Gastroesophageal sphincter (tissue), 4 donors: ENCODE measurements at regions not wholly inside any gene's neighbourhood (a gene's known extent, or its start where the extent isn't known, plus 50 kb on each side); places are given as distances from the start of the nearest gene placed in this dataset.

Experiments used
- ATAC-seq: fragments of 150-250 bp; one replicate; pipeline ENCODE4 v1.9.1; 2016; ENCODE audit warnings: mild to moderate bottlenecking, moderate library complexity
- H3K27ac ChIP-seq, 4 donors: fragments of 200-600 bp; sonication (generic) in 3 of 4; 1 replicate in 3 of 4; 2 replicates in 1 of 4; pipeline ENCODE4 v1.5.1; 2016 to 2019
- H3K27me3 ChIP-seq: fragments of 200-600 bp; sonication (generic); one replicate; pipeline ENCODE4 v1.5.1; 2019
- H3K36me3 ChIP-seq, 2 donors: fragments of 200-600 bp; sonication (generic); one replicate each; pipeline ENCODE4 v1.5.1; 2019; ENCODE audit warnings: control low read depth in 1 of 2
- H3K4me1 ChIP-seq, 3 donors: fragments of 200-600 bp; sonication (generic); 1 replicate in 2 of 3; 2 replicates in 1 of 3; pipeline ENCODE4 v1.5.1; 2016 to 2019; ENCODE audit warnings: control low read depth in 2 of 3
- H3K4me3 ChIP-seq, 2 donors: fragments of 200-600 bp; sonication (generic); one replicate each; pipeline ENCODE4 v1.5.1; 2019; ENCODE audit warnings: mild to moderate bottlenecking in 1 of 2, moderate library complexity in 1 of 2
- H3K9me3 ChIP-seq, 3 donors: fragments of 200-600 bp; sonication (generic); one replicate each; pipeline ENCODE4 v1.5.1; 2017 to 2019; ENCODE audit warnings: control low read depth in 2 of 3
- CTCF ChIP-seq, 4 experiments: fragments of 200-600 bp in 2 of 4; fragments of 450-650 bp in 2 of 4; sonication (generic) in 1 of 4; IDR thresholded peaks; one replicate each; pipeline ENCODE4 v1.5.1; 2017 to 2019; ENCODE audit warnings: antibody characterized with exemption in 4 of 4, mild to moderate bottlenecking in 2 of 4, moderate library complexity in 2 of 4
- EP300 ChIP-seq: sonication (generic); formaldehyde crosslinking; IDR thresholded peaks from one replicate; pipeline ENCODE4 v1.6.1; 2017; ENCODE audit warnings: antibody characterized with exemption, mild to moderate bottlenecking
- POLR2A ChIP-seq, 2 donors: fragments of 450-650 bp; IDR thresholded peaks; one replicate each; pipeline ENCODE4 v1.6.1; 2017; ENCODE audit warnings: antibody characterized with exemption in 2 of 2, mild to moderate bottlenecking in 2 of 2, moderate library complexity in 1 of 2
- POLR2AphosphoS5 ChIP-seq: sonication (generic); formaldehyde crosslinking; IDR thresholded peaks from one replicate; pipeline ENCODE4 v1.6.1; 2017; ENCODE audit warnings: antibody characterized with exemption
- WGBS, 2 donors: methylation state at CpG; one replicate each; pipeline ENCODE4 v1.1.5; 2018; ENCODE audit warnings: low coverage in 1 of 2; 5-methylcytosine and 5-hydroxymethylcytosine counted together

- Histone ChIP-seq H3K4me3 (no peak overlapping the region), H3K36me3 (no peaks in the 10 kb centered on the region), H3K9me3 (no peaks in the 10 kb centered on the region), H3K27me3 (no peaks in the 10 kb centered on the region), H3K27ac (no peak overlapping the region), H3K4me1 (no peaks in the 10 kb centered on the region)
- WGBS, 2 donors: 56 to 59% methylated on average over 3 of the region's 3 CpGs
- no peak for ATAC-seq
- TF ChIP-seq POLR2A (IDR thresholded peaks at IDR 0.05) (no peak), CTCF (IDR thresholded peaks at IDR 0.05) (no peak), EP300 (no peak), POLR2AphosphoS5 (no peak)
Measured at GRCh38 chr16:62586128-62586862, 550.1 kb upstream of the CDH8 start.

- Histone ChIP-seq H3K27me3 (no peaks in the 10 kb centered on the region), H3K4me3 (no peak overlapping the region), H3K9me3 (no peaks in the 10 kb centered on the region), H3K36me3 (no peaks in the 10 kb centered on the region), H3K27ac (no peak overlapping the region), H3K4me1 (no peaks in the 10 kb centered on the region)
- no peak for ATAC-seq
- WGBS, 2 donors: 57 to 95% methylated on average over 2 of the region's 2 CpGs
- no peak for TF ChIP-seq POLR2AphosphoS5
- TF ChIP-seq CTCF (IDR thresholded peaks at IDR 0.05): no peak
- TF ChIP-seq EP300: no peak
- no peak for TF ChIP-seq POLR2A (IDR thresholded peaks at IDR 0.05)
Measured at GRCh38 chr16:62585041-62585545, 548.9 kb upstream of the CDH8 start.

- 60 to 76% methylated on average over 1 to 2 of the region's 2 CpGs for WGBS, 2 donors
- TF ChIP-seq POLR2A (IDR thresholded peaks at IDR 0.05): no peak
- no peak for TF ChIP-seq POLR2AphosphoS5
- TF ChIP-seq CTCF (IDR thresholded peaks at IDR 0.05): no peak
- TF ChIP-seq EP300: no peak
- no peak overlapping the region for H3K4me3 ChIP-seq
Measured at GRCh38 chr16:62583414-62583813, 547.2 kb upstream of the CDH8 start.

GRCh38 chr16:62573466-62573865 is 537.2 kb upstream of the CDH8 start:
- TF ChIP-seq EP300 (no peak), POLR2A (IDR thresholded peaks at IDR 0.05) (no peak), CTCF (IDR thresholded peaks at IDR 0.05) (no peak), POLR2AphosphoS5 (no peak)
- WGBS, 2 donors: 77% methylated on average over 1 of the region's 1 CpG; no CpG with 5 or more reads in 1 of the 2 donors
- Histone ChIP-seq H3K4me1 (no peaks in the 10 kb centered on the region), H3K4me3 (no peak overlapping the region), H3K27ac (no peak overlapping the region), H3K27me3 (no peaks in the 10 kb centered on the region), H3K36me3 (no peaks in the 10 kb centered on the region), H3K9me3 (no peaks in the 10 kb centered on the region)
- ATAC-seq: no peak

More at GRCh38 chr16:62583414-62583813, 547.2 kb upstream of the CDH8 start:
- Histone ChIP-seq H3K9me3 (no peaks in the 10 kb centered on the region), H3K27ac (no peak overlapping the region), H3K36me3 (no peaks in the 10 kb centered on the region), H3K4me1 (no peaks in the 10 kb centered on the region), H3K27me3 (no peaks in the 10 kb centered on the region)
- ATAC-seq: no peak

- Histone ChIP-seq H3K4me3 (no peak overlapping the region), H3K27me3 (no peaks in the 10 kb centered on the region), H3K9me3 (no peaks in the 10 kb centered on the region), H3K36me3 (no peaks in the 10 kb centered on the region), H3K27ac (no peak overlapping the region), H3K4me1 (no peaks in the 10 kb centered on the region)
- WGBS, 2 donors: 33 to 51% methylated on average over 1 to 2 of the region's 2 CpGs
- no peak for ATAC-seq
- TF ChIP-seq POLR2A (IDR thresholded peaks at IDR 0.05) (no peak), POLR2AphosphoS5 (no peak), EP300 (no peak), CTCF (IDR thresholded peaks at IDR 0.05) (no peak)
Measured at GRCh38 chr16:62568926-62569325, 532.7 kb upstream of the CDH8 start.
